ENCODE measurements at regions not wholly inside any gene's neighbourhood (a gene's known extent, or its start where the extent isn't known, plus 50 kb on each side); places are given as distances from the start of the nearest gene placed in this dataset.
A peak's percentile ranks its signal among the peaks of the same experiment; 100 is the strongest.
"Not testable (repeated sequence)": the region's sequence is repeated elsewhere in the genome, so short reads cannot be mapped to it uniquely, and the experiment has no call there.

- DNase-seq (ENCODE audit: low spot score) = peak; percentile 51
Measured at GRCh38 chr9:108444400-108445358, 411.1 kb downstream of the ACTL7B start.

GRCh38 chr9:108443741-108444140 lies 412.0 kb downstream of the ACTL7B start:
- no peak for DNase-seq (ENCODE audit: low spot score)

GRCh38 chr9:108443019-108443633 lies 412.7 kb downstream of the ACTL7B start:
- DNase-seq (ENCODE audit: low spot score) = no peak

GRCh38 chr9:108442627-108443018 lies 413.2 kb downstream of the ACTL7B start:
- no peak for DNase-seq (ENCODE audit: low spot score)

GRCh38 chr9:108441726-108442125 lies 414.1 kb downstream of the ACTL7B start:
- no peak for DNase-seq (ENCODE audit: low spot score)

GRCh38 chr9:108441251-108441650 lies 414.5 kb downstream of the ACTL7B start:
- DNase-seq (ENCODE audit: low spot score) = no peak

- DNase-seq (ENCODE audit: low spot score) = no peak
Measured at GRCh38 chr9:108439947-108440346, 415.8 kb downstream of the ACTL7B start.

GRCh38 chr9:108437656-108438055 lies 418.1 kb downstream of the ACTL7B start:
- no peak for DNase-seq (ENCODE audit: low spot score)

GRCh38 chr9:108436448-108436847 lies 419.3 kb downstream of the ACTL7B start:
- no peak for DNase-seq (ENCODE audit: low spot score)

- DNase-seq (ENCODE audit: low spot score) = no peak
Measured at GRCh38 chr9:108434502-108434901, 421.3 kb downstream of the ACTL7B start.

GRCh38 chr9:108434036-108434435 lies 421.8 kb downstream of the ACTL7B start:
- no peak for DNase-seq (ENCODE audit: low spot score)

- DNase-seq (ENCODE audit: low spot score) = no peak
Measured at GRCh38 chr9:108430655-108431054, 425.1 kb downstream of the ACTL7B start.

- no peak for DNase-seq (ENCODE audit: low spot score)
Measured at GRCh38 chr9:108427751-108428150, 428.0 kb downstream of the ACTL7B start.

- not testable (repeated sequence) for DNase-seq (ENCODE audit: low spot score)
Measured at GRCh38 chr9:108426421-108426940, 429.3 kb downstream of the ACTL7B start.

- no peak for DNase-seq (ENCODE audit: low spot score)
Measured at GRCh38 chr9:108423433-108423832, 432.4 kb downstream of the ACTL7B start.

- no peak for DNase-seq (ENCODE audit: low spot score)
Measured at GRCh38 chr9:108419379-108419778, 436.4 kb downstream of the ACTL7B start.

GRCh38 chr9:108417726-108418125 lies 438.1 kb downstream of the ACTL7B start:
- no peak for DNase-seq (ENCODE audit: low spot score)

GRCh38 chr9:108417312-108417711 lies 438.5 kb downstream of the ACTL7B start:
- no peak for DNase-seq (ENCODE audit: low spot score)

- no peak for DNase-seq (ENCODE audit: low spot score)
Measured at GRCh38 chr9:108416324-108416723, 439.5 kb downstream of the ACTL7B start.

- DNase-seq (ENCODE audit: low spot score) = no peak
Measured at GRCh38 chr9:108413809-108414208, 442.0 kb downstream of the ACTL7B start.

- DNase-seq (ENCODE audit: low spot score) = no peak
Measured at GRCh38 chr9:108412755-108413154, 443.0 kb downstream of the ACTL7B start.

- no peak for DNase-seq (ENCODE audit: low spot score)
Measured at GRCh38 chr9:108411632-108412031, 444.2 kb downstream of the ACTL7B start.

GRCh38 chr9:108410161-108410560 lies 445.6 kb downstream of the ACTL7B start:
- no peak for DNase-seq (ENCODE audit: low spot score)
